MCF 10A (cell line): ENCODE measurements at regions not wholly inside any gene's neighbourhood (a gene's known extent, or its start where the extent isn't known, plus 50 kb on each side); places are given as distances from the start of the nearest gene placed in this dataset.

Source experiments
- BruUV-seq: library from RNA; stranded (reverse); fragments of 400-500 nt; replicated peaks from 2 replicates; lab custom pipeline; 2021; lab: Mats Ljungman, UMichigan
- CTCF ChIA-PET: fragments of 300-600 bp; sonication (Branson Sonifier 250); formaldehyde crosslinking; extraction: SDS; loops from one replicate; lab custom pipeline; 2021; ENCODE audit warnings: antibody characterized with exemption, inconsistent platforms; lab: Yijun Ruan, JAX
- POLR2A ChIA-PET: fragments of 300-600, 350-650 bp; sonication (Branson Sonifier 250); formaldehyde crosslinking; extraction: SDS; loops from one replicate; lab custom pipeline; 2020; ENCODE audit warnings: antibody characterized with exemption, inconsistent platforms; lab: Yijun Ruan, JAX
- DNase-seq: peaks from one replicate; pipeline ENCODE4 v3.0.0-alpha.2; 2018; ENCODE audit not compliant: unreplicated experiment
- H3K27ac Mint-ChIP-seq: one replicate; pipeline ENCODE4 v1.8.0; 2022; ENCODE audit warnings: mild to moderate bottlenecking, low read depth, mixed read lengths; ENCODE audit not compliant: unreplicated experiment
- H3K27me3 Mint-ChIP-seq: one replicate; pipeline ENCODE4 v1.8.0; 2022; ENCODE audit warnings: mixed read lengths; ENCODE audit not compliant: insufficient read depth, unreplicated experiment
- H3K36me3 Mint-ChIP-seq: one replicate; pipeline ENCODE4 v1.8.0; 2022; ENCODE audit warnings: mild to moderate bottlenecking, moderate library complexity, mixed read lengths; ENCODE audit not compliant: insufficient read depth, unreplicated experiment
- H3K4me1 Mint-ChIP-seq: one replicate; pipeline ENCODE4 v1.8.0; 2022; ENCODE audit warnings: mixed read lengths; ENCODE audit not compliant: insufficient read depth, unreplicated experiment
- H3K4me3 Mint-ChIP-seq: one replicate; pipeline ENCODE4 v1.8.0; 2022; ENCODE audit warnings: mild to moderate bottlenecking, moderate library complexity, mixed read lengths; ENCODE audit not compliant: unreplicated experiment
- H3K9me3 Mint-ChIP-seq: one replicate; pipeline ENCODE4 v1.8.0; 2022; ENCODE audit warnings: mixed read lengths; ENCODE audit not compliant: unreplicated experiment
- intact Hi-C: fragments of 100-400 bp; cut with micrococcal nuclease; formaldehyde crosslinking; loops from 2 replicates; pipeline ENCODE4 v1.14.1; 2022
- TF ChIP-seq, protein P1 (sequence below): fragments of 200-600 bp; IDR thresholded peaks from one replicate; pipeline ENCODE4 v1.8.0; 2022; ENCODE audit warnings: antibody characterized with exemption, mild to moderate bottlenecking; ENCODE audit not compliant: unreplicated experiment

DNA sequence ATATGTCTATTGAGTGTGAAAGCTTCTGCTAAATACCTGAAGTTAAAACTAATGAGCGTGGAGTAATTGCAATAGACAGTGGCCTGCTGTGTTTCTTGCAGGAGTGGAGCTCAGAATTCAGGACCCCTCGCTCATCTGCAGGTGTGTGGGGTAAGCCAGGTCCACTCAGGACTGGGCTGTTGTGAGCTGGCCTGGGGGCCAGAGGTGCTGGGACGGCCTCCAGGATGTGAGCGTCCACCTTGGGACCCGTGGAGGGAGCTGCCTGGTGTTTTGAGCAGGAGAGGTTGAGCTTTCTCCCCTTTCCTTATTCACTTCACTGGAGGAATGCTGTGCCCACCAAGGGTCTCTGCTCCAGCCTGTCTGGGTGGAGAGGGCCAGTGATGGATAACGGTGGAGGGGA, 681.2 kb downstream of the BRD1 start:
- Mint-ChIP-seq H3K36me3 (no peaks in the 10 kb centered on the region), H3K4me3 (no peak overlapping the region), H3K9me3 (peaks cover 28% of the 10 kb centered on the region), H3K27me3 (no peaks in the 10 kb centered on the region), H3K4me1 (no peaks in the 10 kb centered on the region), H3K27ac (no peak overlapping the region)
- CTCF ChIA-PET = no interaction called here
- BruUV-seq = no TSS peak
- no peak for DNase-seq
- POLR2A ChIA-PET = no interaction called here
- TF ChIP-seq, protein P1, sequence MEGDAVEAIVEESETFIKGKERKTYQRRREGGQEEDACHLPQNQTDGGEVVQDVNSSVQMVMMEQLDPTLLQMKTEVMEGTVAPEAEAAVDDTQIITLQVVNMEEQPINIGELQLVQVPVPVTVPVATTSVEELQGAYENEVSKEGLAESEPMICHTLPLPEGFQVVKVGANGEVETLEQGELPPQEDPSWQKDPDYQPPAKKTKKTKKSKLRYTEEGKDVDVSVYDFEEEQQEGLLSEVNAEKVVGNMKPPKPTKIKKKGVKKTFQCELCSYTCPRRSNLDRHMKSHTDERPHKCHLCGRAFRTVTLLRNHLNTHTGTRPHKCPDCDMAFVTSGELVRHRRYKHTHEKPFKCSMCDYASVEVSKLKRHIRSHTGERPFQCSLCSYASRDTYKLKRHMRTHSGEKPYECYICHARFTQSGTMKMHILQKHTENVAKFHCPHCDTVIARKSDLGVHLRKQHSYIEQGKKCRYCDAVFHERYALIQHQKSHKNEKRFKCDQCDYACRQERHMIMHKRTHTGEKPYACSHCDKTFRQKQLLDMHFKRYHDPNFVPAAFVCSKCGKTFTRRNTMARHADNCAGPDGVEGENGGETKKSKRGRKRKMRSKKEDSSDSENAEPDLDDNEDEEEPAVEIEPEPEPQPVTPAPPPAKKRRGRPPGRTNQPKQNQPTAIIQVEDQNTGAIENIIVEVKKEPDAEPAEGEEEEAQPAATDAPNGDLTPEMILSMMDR = no peak
- intact Hi-C loops = no loop called here

DNA sequence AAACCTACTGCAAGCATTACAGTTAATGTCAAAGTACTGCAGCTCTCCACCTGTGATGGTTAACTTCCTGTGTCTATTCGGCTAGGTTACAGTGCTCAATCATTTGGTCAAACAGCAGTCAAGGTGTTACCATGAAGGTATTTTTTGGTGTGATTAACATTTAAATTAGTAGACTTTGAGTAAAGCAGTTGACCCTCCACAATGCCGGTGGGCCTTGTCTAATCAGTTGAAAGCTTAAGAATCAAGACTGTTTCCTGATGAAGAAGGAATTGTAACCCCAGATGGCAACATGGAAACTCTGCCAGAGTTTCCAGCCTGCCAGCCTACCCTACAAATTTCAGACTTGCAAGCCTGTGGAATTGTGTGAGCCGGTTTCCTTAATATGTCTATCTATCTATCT, 683.9 kb downstream of the BRD1 start:
- TF ChIP-seq, protein P1 = no peak
- Mint-ChIP-seq H3K4me1 (no peaks in the 10 kb centered on the region), H3K27me3 (no peaks in the 10 kb centered on the region), H3K9me3 (peaks cover 26% of the 10 kb centered on the region), H3K27ac (no peak overlapping the region), H3K4me3 (no peak overlapping the region), H3K36me3 (no peaks in the 10 kb centered on the region)
- intact Hi-C loops = no loop called here
- ChIA-PET POLR2A (no interaction called here), CTCF (interaction anchor here (0.7 kb wide), 1 partner anchor 1024 kb away, joined by 3 read pairs; no protein-coding TSS in a partner anchor)
- BruUV-seq = no TSS peak
- DNase-seq = no peak

DNA sequence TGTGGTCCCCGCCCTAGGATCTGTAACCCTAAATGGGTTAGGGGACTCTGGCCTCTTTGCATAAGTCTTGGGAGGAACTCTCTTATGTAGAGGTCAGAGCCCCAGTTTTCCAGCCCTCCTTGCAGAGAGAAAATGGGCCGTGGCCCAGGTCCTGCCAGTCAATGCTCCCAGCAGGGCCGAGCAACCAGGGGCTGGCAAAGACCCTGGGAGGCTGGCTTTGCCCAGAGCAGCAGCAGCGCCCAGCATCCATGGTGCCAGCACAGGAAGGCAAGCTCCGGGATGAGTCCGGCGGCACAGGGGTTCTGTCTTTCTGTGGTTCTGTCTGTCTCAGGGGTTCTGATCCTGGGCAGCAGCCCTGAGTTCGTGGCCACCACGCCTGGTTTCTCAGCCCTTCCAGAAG, 684.8 kb downstream of the BRD1 start:
- no TSS peak for BruUV-seq
- Mint-ChIP-seq H3K4me1 (no peaks in the 10 kb centered on the region), H3K27me3 (no peaks in the 10 kb centered on the region), H3K9me3 (peaks cover 31% of the 10 kb centered on the region), H3K27ac (no peak overlapping the region), H3K36me3 (no peaks in the 10 kb centered on the region), H3K4me3 (no peak overlapping the region)
- ChIA-PET CTCF (interaction anchor here (0.6 kb wide), 1 partner anchor 395 kb away, joined by 3 read pairs; no protein-coding TSS in a partner anchor), POLR2A (no interaction called here)
- TF ChIP-seq, protein P1 = no peak
- no peak for DNase-seq
- intact Hi-C loops = no loop called here

DNA sequence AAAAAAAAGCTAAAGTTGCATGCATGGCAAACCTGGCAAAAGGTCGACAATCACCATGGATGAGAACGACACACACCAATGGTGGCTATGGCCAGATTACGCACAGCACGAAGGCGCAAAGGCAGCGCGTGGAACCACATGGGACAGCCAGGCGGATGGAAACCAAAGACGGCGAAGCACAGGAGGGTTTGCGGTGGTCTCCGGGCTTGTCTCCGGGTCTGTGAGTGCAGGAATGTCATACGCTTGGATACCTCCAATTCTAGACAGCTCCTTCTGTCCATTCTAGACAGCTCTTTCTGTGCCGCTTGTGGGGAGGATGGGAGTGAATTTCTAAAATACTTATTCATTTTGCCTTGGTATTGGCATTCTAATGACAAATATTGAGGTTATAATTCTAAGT, 685.4 kb downstream of the BRD1 start:
- Mint-ChIP-seq H3K4me1 (no peaks in the 10 kb centered on the region), H3K4me3 (no peak overlapping the region), H3K36me3 (no peaks in the 10 kb centered on the region), H3K9me3 (peaks cover 32% of the 10 kb centered on the region), H3K27me3 (no peaks in the 10 kb centered on the region), H3K27ac (no peak overlapping the region)
- TF ChIP-seq, protein P1 = no peak
- CTCF ChIA-PET = no interaction called here
- intact Hi-C loops = no loop called here
- no TSS peak for BruUV-seq
- DNase-seq = no peak
- POLR2A ChIA-PET = no interaction called here
